GM18505 (cell line): ENCODE measurements at regions not wholly inside any gene's neighbourhood (a gene's known extent, or its start where the extent isn't known, plus 50 kb on each side); places are given as distances from the start of the nearest gene placed in this dataset.

ENCODE experiments used
- ATAC-seq: cut with Tn5 transposase; IDR thresholded peaks from one replicate; pipeline ENCODE4 v1.9.1; 2021; ENCODE audit not compliant: unreplicated experiment
- POLR2A ChIP-seq: IDR thresholded peaks from 4 replicates; pipeline ENCODE4 v1.6.1; 2011; ENCODE audit warnings: borderline replicate concordance; ENCODE audit not compliant: insufficient read depth, insufficient read length; ENCODE audit errors: extremely low read depth

- ATAC-seq: no peak
- no peak for TF ChIP-seq POLR2A
These were observed 356.0 kb upstream of the IRX4 start for GRCh38 chr5:2238732-2239131.

DNA sequence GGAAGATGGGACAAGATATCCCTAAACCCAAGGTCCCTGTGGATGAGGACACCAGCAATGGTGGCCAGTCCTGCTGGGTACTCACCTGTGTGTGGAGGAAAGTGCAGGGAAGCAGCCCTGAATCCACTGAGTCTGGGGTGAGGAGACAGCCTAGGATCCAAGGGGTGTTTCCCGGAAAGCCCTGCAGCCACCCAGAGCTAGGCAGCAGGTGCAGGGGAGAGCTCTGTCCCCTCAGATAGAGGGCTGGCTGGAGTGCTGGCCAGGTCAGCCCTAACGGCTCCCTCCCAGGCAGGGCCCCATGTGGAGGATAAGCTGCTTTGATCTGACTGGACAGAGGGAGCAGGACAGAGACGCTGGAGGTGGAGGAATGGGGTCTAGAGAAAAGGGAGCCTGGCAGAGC, 344.7 kb upstream of the IRX4 start:
- no peak for ATAC-seq
- no peak for TF ChIP-seq POLR2A

DNA sequence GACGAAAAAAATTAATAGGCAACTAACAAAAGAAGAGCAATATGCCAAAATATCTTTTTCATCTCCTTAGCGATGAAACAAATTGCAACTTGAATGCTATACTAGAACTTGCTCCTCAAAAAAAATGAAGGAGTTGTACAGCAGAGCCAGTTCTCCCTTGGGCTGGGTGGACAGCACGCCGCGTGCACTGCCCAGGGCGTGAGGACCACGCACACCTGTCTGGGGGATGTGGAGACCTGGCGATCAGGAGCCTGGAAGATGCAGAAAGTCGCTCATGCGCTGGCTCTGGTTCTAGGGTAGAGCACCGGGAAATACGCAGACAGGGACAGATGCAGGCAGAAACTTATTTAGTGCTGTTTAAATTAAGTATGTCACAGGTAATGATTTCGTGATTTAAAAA, 342.0 kb upstream of the IRX4 start:
- no peak for TF ChIP-seq POLR2A
- ATAC-seq: no peak

DNA sequence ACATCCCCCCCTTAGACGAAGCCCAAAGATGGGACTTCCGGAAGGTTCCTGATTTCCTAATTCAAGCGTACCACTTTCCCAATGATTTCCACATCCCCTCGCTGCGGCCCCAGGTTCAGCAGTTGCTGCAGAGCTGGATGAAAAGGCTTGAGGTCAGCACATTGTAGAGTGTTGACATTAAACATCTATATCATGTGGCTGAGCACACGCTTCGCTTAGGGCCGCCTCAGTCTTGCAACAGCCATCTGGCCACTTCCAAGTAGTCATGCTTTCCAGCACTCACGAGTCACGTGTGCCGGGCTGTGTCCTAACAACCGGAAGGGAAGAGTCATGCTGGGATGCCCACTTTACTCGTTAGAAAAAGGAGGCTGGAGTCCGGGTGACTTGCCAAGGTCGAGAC, 340.6 kb upstream of the IRX4 start:
- ATAC-seq: no peak
- TF ChIP-seq POLR2A: no peak

- TF ChIP-seq POLR2A: no peak
These were observed 339.7 kb upstream of the IRX4 start for GRCh38 chr5:2222246-2222992.

DNA sequence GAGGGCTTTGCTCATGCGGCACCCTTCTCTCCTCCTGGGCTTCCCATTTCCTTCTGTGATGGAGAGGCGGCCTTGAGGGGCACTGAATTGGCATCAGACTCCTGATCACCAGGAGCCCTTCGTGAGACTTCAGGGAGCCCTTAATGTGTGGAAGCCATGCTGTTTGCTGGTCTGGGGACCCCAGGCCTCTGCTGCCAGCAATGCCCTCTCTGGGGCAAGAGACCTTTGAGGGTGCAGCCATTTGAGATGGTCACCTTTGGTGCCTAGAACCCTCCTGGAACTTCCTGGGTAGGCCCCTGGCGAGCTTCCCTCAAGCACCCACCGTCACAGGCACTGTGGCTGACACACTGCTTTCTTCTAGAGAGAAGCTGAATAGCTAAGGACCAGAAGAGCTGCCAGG, 338.7 kb upstream of the IRX4 start:
- no peak for ATAC-seq
- TF ChIP-seq POLR2A: no peak

More at GRCh38 chr5:2222246-2222992, 339.7 kb upstream of the IRX4 start:
- no peak for ATAC-seq

GRCh38 chr5:2220741-2221140, 338.0 kb upstream of the IRX4 start:
- TF ChIP-seq POLR2A: no peak
- no peak for ATAC-seq

- no peak for ATAC-seq
- no peak for TF ChIP-seq POLR2A
These were observed 336.5 kb upstream of the IRX4 start for GRCh38 chr5:2219149-2219776.

DNA sequence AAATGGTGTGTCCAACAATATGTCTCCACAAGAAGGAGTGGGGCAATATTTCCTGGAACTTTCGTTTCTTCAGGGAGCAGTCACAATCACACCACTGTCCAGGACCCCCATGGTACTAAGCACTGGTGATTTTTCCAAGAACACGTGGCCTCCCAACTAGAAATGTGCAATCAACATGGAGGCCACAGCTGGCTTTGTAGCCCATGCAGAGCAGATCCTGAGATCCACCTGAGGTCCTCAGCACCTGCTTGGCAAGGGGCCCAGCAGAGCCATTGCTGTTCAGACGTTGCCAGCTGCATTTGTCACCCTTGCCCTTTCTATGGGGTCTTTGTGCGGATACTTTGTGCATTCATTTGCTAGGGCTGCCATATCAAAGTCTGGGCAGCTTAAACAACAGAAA, 334.5 kb upstream of the IRX4 start:
- no peak for ATAC-seq
- TF ChIP-seq POLR2A: no peak

DNA sequence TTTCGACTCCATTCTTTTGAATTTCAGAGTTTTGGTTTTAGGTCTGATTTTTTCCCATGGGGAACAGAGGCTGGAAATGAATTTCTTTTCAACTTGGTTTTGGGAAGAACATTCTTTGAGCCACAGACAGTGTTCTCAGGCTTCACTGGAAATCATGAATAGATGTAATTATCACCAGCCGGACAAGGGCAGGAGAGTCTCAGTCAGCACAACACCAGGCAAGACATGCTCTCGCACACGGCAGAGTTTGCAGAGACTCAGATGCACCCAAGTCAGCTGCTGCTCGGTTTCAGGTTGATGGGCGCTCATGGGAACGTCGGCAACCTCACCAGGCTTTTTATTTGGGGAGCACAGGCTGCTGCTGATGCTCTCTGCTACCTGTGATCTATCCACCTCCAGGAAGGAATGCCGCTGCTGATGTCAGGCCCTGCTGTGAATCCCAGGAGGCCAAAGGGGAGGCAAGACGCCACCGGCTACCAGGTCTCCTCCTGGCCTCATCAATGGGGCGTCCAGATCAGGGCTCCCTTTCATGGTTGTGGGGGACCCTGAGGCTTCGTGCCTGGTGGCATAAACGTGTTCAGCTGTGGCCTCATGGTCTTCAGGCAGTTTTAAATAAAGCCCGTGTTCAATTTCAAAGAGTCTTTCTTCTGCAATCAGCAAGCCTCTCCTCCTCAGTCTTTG, 332.3 kb upstream of the IRX4 start:
- no peak for ATAC-seq

DNA sequence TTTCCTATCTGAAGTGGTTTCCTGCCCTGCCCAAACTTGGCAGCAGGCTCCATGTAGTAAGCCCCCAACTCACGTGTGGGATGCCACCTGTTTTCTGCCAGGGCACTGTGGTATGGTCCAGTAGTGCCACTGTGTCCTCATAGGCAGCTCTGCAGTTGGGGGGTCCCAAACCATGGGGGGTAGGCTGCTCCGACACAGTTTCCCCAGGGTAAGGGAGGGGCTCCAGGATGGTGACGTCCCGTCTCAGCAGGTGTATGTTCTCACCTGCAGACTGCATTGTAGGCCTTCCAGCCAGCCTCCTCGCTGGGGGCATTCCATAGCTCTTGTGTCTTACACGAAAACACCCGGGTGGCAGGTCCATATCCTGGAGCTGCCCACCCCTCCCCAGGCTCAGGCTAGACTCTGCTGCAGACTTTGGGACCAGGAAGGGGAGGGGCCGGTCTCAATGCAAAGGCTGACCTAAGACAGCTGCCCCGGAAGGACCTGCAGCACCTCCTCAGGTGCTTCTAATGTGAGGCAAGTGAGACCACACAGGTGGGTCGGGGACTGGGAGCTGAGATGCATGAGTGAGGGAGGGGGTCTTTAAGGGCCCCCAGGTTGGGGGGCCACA, 330.5 kb upstream of the IRX4 start:
- no peak for TF ChIP-seq POLR2A
- no peak for ATAC-seq

More for the DNA sequence above, 332.3 kb upstream of the IRX4 start:
- no peak for TF ChIP-seq POLR2A

DNA sequence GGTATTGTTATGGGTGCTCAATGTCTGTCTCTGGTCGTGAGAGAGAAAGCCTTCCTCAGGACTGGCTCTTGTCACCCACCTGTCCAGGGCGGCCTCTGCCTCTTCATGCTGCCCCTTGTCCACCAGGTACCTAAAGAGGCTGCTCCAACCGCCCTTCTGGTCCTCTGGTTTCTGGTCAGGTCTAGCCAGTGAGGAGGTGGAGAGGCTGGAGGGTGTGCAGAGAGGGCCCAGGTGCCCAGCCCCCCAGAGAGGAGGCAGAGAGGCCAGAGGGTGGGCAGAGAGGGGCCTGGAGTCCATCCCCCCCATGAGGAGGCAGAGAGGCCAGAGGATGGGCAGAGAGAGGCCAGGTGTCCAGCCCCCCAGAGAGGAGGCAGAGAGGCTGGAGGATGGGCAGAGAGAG, 329.8 kb upstream of the IRX4 start:
- no peak for ATAC-seq
- TF ChIP-seq POLR2A: no peak

DNA sequence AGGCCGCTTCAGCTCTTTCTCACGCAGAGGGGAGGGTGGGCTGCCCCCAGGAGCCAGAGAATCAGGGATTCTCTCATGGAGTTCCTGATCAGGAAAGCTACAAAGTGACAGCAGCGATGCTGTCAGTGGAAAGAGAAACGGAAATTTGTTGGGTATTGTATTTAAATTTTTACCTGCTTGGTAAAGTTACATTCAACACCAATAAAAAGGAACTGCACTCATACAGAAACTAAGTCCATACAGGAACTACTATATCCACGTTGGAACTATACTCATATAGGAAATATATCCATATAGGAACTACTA, 325.5 kb upstream of the IRX4 start:
- TF ChIP-seq POLR2A: no peak
- ATAC-seq: no peak

DNA sequence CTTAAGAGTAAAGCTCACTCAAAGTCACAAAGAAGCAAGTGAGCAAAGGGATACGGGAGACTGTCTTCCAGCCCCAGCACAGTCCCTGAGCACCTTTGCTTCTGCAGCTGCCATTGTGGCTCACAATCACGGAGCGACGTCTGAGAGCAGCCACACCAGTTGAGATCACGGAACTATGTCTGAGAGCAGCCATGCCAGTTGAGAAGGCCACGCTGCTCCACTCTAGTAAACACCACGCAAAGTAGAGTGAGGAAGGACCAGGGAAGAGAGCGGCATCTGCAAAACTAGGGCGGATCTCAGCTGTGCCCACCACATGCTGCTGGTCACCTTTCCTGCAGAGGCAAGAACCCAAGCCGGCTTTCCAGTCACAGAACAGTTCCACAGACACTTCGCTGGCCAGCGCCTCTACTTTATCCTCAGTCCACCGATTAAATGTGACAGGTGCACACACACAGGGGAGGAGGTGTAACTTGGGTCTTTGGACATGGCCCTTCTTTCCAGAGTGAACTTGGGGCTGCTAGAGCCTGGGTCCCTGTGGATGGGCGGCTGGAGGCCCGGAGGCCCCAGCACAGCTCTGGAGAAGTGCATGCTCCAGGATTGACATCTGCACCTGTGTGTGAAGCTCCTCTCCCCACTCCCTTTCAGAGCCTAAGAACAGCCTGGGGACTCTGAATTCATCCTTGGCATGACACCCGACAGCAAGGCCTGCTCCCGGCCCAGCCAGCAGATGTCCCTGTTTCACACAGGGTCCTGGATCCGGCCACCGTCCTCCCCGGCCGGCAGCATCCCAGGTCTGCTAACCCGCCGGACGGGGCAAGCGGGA, 324.9 kb upstream of the IRX4 start:
- TF ChIP-seq POLR2A: no peak
- no peak for ATAC-seq

DNA sequence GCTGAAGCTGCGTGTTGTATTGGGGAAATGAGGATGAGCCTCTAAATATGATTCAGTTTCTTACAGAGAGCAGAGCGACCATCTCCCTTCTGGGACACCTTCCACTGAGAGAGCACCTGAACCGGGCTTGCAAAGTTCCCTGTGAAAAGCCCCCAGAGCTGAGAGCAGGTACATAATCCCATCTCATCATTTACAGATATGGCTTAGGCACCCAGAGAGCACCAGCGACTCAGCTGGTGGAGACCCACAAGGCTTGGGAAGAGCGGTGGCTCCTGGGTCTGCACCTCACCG, 324.3 kb upstream of the IRX4 start:
- no peak for ATAC-seq
- no peak for TF ChIP-seq POLR2A
